ENCODE measurements at regions not wholly inside any gene's neighbourhood (a gene's known extent, or its start where the extent isn't known, plus 50 kb on each side); places are given as distances from the start of the nearest gene placed in this dataset.

- no peak overlapping the region for H3K4me3 ChIP-seq (ENCODE audit: low read depth, low read length)
- CTCF ChIA-PET = no interaction called here
- TF ChIP-seq CTCF (IDR thresholded peaks at IDR 0.05; ENCODE audit: insufficient read depth, low read length, missing control alignments) = no peak
- no peak for DNase-seq (ENCODE audit: low read depth, low spot score)
- POLR2A ChIA-PET = no interaction called here
Observed at GRCh38 chr12:97638739-97639138, 176.1 kb downstream of the RMST start.

- ChIA-PET POLR2A (no interaction called here), CTCF (no interaction called here)
- no peak for TF ChIP-seq CTCF (IDR thresholded peaks at IDR 0.05; ENCODE audit: insufficient read depth, low read length, missing control alignments)
- no peak for DNase-seq (ENCODE audit: low read depth, low spot score)
- H3K4me3 ChIP-seq (ENCODE audit: low read depth, low read length) = no peak overlapping the region
Observed at GRCh38 chr12:97639702-97640101, 177.1 kb downstream of the RMST start.

GRCh38 chr12:97640826-97641225 lies 178.2 kb downstream of the RMST start:
- TF ChIP-seq CTCF (IDR thresholded peaks at IDR 0.05; ENCODE audit: insufficient read depth, low read length, missing control alignments) = no peak
- ChIA-PET POLR2A (no interaction called here), CTCF (no interaction called here)
- no peak overlapping the region for H3K4me3 ChIP-seq (ENCODE audit: low read depth, low read length)
- DNase-seq (ENCODE audit: low read depth, low spot score) = no peak

GRCh38 chr12:97642911-97643310 lies 180.3 kb downstream of the RMST start:
- CTCF ChIA-PET = no interaction called here
- POLR2A ChIA-PET = no interaction called here
- no peak overlapping the region for H3K4me3 ChIP-seq (ENCODE audit: low read depth, low read length)
- no peak for DNase-seq (ENCODE audit: low read depth, low spot score)
- TF ChIP-seq CTCF (IDR thresholded peaks at IDR 0.05; ENCODE audit: insufficient read depth, low read length, missing control alignments) = no peak

- CTCF ChIA-PET = no interaction called here
- TF ChIP-seq CTCF (IDR thresholded peaks at IDR 0.05; ENCODE audit: insufficient read depth, low read length, missing control alignments) = no peak
- no peak for DNase-seq (ENCODE audit: low read depth, low spot score)
- H3K4me3 ChIP-seq (ENCODE audit: low read depth, low read length) = no peak overlapping the region
- POLR2A ChIA-PET = no interaction called here
Observed at GRCh38 chr12:97643924-97644323, 181.3 kb downstream of the RMST start.

- ChIA-PET POLR2A (no interaction called here), CTCF (no interaction called here)
- no peak overlapping the region for H3K4me3 ChIP-seq (ENCODE audit: low read depth, low read length)
- no peak for TF ChIP-seq CTCF (IDR thresholded peaks at IDR 0.05; ENCODE audit: insufficient read depth, low read length, missing control alignments)
- no peak for DNase-seq (ENCODE audit: low read depth, low spot score)
Observed at GRCh38 chr12:97645726-97646125, 183.1 kb downstream of the RMST start.

All from AG04449 (cell line).